HEK293T (cell line): ENCODE measurements at regions not wholly inside any gene's neighbourhood (a gene's known extent, or its start where the extent isn't known, plus 50 kb on each side); places are given as distances from the start of the nearest gene placed in this dataset.
A peak's percentile ranks its signal among the peaks of the same experiment; 100 is the strongest.
"Not testable (repeated sequence)": the region's sequence is repeated elsewhere in the genome, so short reads cannot be mapped to it uniquely, and the experiment has no call there.

Source experiments
- CTCF ChIA-PET: fragments of 350-600 bp; formaldehyde crosslinking; extraction: SDS; loops from one replicate; lab custom pipeline; 2021; ENCODE audit warnings: antibody characterized with exemption, inconsistent platforms; lab: Yijun Ruan, JAX
- POLR2A ChIA-PET: fragments of 350-600 bp; formaldehyde crosslinking; extraction: SDS; loops from one replicate; lab custom pipeline; 2020; ENCODE audit warnings: antibody characterized with exemption, inconsistent platforms; lab: Yijun Ruan, JAX
- DNase-seq: peaks from one replicate; pipeline ENCODE4 v3.0.0; 2012; ENCODE audit warnings: mixed read lengths; ENCODE audit errors: extremely low spot score
- ARNT ChIP-seq: fragments of 450-650 bp; IDR thresholded peaks from 2 replicates; pipeline ENCODE4 v1.6.1; 2017; ENCODE audit warnings: mild to moderate bottlenecking
- BHLHE40 ChIP-seq: fragments of 450-650 bp; IDR thresholded peaks from 2 replicates; pipeline ENCODE4 v1.6.1; 2016; ENCODE audit warnings: mild to moderate bottlenecking, moderate library complexity, borderline replicate concordance
- CTBP1 ChIP-seq: fragments of 450-650 bp; IDR thresholded peaks from 2 replicates; pipeline ENCODE4 v1.6.1; 2016; ENCODE audit warnings: borderline replicate concordance
- ELF4 ChIP-seq: fragments of 450-650 bp; IDR thresholded peaks from 2 replicates; pipeline ENCODE4 v1.6.1; 2017; ENCODE audit warnings: antibody characterized with exemption
- FOXA1 ChIP-seq: fragments of 450-650 bp; IDR thresholded peaks from 2 replicates; pipeline ENCODE4 v1.6.1; 2016; ENCODE audit warnings: mild to moderate bottlenecking
- FOXK2 ChIP-seq: fragments of 450-650 bp; IDR thresholded peaks from 2 replicates; pipeline ENCODE4 v1.6.1; 2016; ENCODE audit warnings: mild to moderate bottlenecking
- FOXM1 ChIP-seq: fragments of 450-650 bp; IDR thresholded peaks from 2 replicates; pipeline ENCODE4 v1.6.1; 2017; ENCODE audit warnings: mild to moderate bottlenecking, borderline replicate concordance
- HDGF ChIP-seq: fragments of 450-650 bp; IDR thresholded peaks from 2 replicates; pipeline ENCODE4 v1.6.1; 2017; ENCODE audit warnings: antibody characterized with exemption, borderline replicate concordance
- L3MBTL2 ChIP-seq: fragments of 450-650 bp; conservative IDR thresholded peaks from 2 replicates; pipeline ENCODE4 v1.6.1; 2016; ENCODE audit warnings: mild to moderate bottlenecking
- LEF1 ChIP-seq: fragments of 450-650 bp; IDR thresholded peaks from 2 replicates; pipeline ENCODE4 v1.6.1; 2017; ENCODE audit warnings: mild to moderate bottlenecking, borderline replicate concordance
- NFRKB ChIP-seq: fragments of 450-650 bp; IDR thresholded peaks from 2 replicates; pipeline ENCODE4 v1.6.1; 2016; ENCODE audit warnings: mild to moderate bottlenecking, moderate library complexity
- PKNOX1 ChIP-seq: fragments of 450-650 bp; IDR thresholded peaks from 2 replicates; pipeline ENCODE4 v1.6.1; 2016
- SP1 ChIP-seq: fragments of 450-650 bp; IDR thresholded peaks from 2 replicates; pipeline ENCODE4 v1.6.1; 2017
- SUZ12 ChIP-seq: fragments of 450-650 bp; IDR thresholded peaks from 2 replicates; pipeline ENCODE4 v1.6.1; 2016; ENCODE audit warnings: mild to moderate bottlenecking
- TARDBP ChIP-seq: fragments of 450-650 bp; IDR thresholded peaks from 2 replicates; pipeline ENCODE4 v1.6.1; 2016
- ZNF384 ChIP-seq: fragments of 450-650 bp; IDR thresholded peaks from 2 replicates; pipeline ENCODE4 v1.6.1; 2016

DNA sequence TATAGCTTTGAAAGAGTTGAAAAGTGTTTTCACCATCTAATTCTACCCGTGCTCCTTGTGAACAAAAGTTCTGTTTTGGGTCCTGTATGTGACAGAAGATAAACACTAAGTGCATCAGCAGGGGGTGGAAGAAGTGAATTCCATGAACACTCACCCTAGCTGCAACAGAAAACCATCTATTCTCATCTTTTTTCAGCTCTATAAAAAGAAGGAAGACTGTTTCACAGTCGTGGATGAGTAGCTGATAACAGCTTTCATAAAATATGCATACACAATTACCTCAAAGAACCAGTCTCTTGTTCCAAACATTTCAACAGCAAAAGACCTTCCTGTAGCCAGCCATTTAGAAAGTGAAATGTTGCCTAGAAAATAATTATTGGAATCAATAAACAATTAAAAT is 281.7 kb upstream of the RASGRP1 start:
- ChIA-PET CTCF (interaction anchor here (0.7 kb wide), 1 partner anchor 1076 kb away, joined by 3 read pairs; no protein-coding TSS in a partner anchor), POLR2A (no interaction called here)
- TF ChIP-seq ARNT (no peak), FOXM1 (no peak), ZNF384 (no peak), BHLHE40 (no peak), HDGF (no peak), SUZ12 (no peak), TARDBP (no peak), FOXA1 (no peak), SP1 (no peak), CTBP1 (no peak)
- DNase-seq, result no peak

- CTCF ChIA-PET, result no interaction called here
- no peak for DNase-seq
Observed at GRCh38 chr15:38847666-38848065, 283.1 kb upstream of the RASGRP1 start.

DNA sequence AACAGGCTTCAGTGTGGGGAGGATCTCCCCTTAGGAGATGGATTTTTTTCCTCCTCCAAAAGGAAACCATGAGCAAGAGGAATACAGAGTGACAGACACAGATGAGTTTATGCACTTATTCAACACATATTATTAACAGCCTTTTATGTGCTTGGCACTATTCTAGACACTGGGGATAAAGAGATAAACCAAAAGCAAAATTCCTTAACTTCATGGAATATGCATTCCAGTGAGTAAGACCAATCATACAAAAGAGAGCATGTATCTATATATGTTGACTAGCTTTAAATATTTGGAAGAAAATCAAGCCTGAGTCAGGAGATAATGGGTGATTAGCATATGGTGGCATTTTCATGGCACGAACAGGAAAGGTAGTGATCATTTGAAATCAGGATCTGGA is 284.4 kb upstream of the RASGRP1 start:
- no peak for TF ChIP-seq SUZ12
- TF ChIP-seq ZNF384, result no peak
- no peak for TF ChIP-seq FOXM1
- TF ChIP-seq L3MBTL2, result no peak
- TF ChIP-seq HDGF, result no peak
- no peak for TF ChIP-seq FOXA1
- TF ChIP-seq TARDBP, result no peak
- TF ChIP-seq PKNOX1, result no peak
- no peak for TF ChIP-seq ARNT
- no peak for TF ChIP-seq BHLHE40
- no peak for TF ChIP-seq LEF1
- no peak for TF ChIP-seq NFRKB
- TF ChIP-seq FOXK2, result no peak
- no peak for TF ChIP-seq CTBP1
- TF ChIP-seq SP1, result no peak
- TF ChIP-seq ELF4, result no peak
- no peak for DNase-seq
- ChIA-PET CTCF (no interaction called here), POLR2A (no interaction called here)

More at GRCh38 chr15:38847666-38848065, 283.1 kb upstream of the RASGRP1 start:
- TF ChIP-seq FOXK2 (no peak), PKNOX1 (no peak), LEF1 (no peak), ZNF384 (no peak), SP1 (no peak), ARNT (no peak), TARDBP (no peak), FOXM1 (no peak)
- POLR2A ChIA-PET, result no interaction called here

- CTCF ChIA-PET, DNase-seq, POLR2A ChIA-PET: not testable (repeated sequence)
Observed at GRCh38 chr15:38852188-38852587, 287.6 kb upstream of the RASGRP1 start.

- ChIA-PET CTCF (no interaction called here), POLR2A (no interaction called here)
- DNase-seq, result peak; percentile 13
- TF ChIP-seq L3MBTL2 (no peak), CTBP1 (no peak), HDGF (no peak), NFRKB (no peak), BHLHE40 (no peak)
Observed at GRCh38 chr15:38853608-38854007, 289.0 kb upstream of the RASGRP1 start.

DNA sequence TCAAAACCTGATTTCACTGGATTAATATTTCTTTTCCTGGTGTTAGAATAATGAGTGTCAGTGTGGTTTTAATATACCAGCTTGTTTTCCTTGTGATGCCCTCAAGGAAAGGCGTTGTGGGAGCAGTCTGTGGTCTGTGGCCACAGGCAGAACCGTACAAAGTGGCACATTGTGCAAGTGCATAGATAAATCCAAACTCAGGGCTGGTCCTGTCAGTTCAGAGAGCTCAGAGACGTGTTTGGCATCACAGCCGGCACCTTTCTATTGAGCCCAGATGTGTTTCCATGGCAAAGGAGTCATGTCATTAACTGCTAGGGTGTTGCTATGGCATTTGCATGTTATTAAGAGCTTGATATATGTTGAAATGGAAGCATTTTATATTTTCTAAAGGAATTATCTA is 289.9 kb upstream of the RASGRP1 start:
- TF ChIP-seq PKNOX1 (no peak), SUZ12 (no peak), FOXA1 (no peak), ZNF384 (no peak), ARNT (no peak), TARDBP (no peak), L3MBTL2 (no peak), ELF4 (no peak), NFRKB (no peak), HDGF (no peak), FOXK2 (no peak)
- no peak for DNase-seq
- CTCF ChIA-PET, result no interaction called here
- POLR2A ChIA-PET, result no interaction called here

DNA sequence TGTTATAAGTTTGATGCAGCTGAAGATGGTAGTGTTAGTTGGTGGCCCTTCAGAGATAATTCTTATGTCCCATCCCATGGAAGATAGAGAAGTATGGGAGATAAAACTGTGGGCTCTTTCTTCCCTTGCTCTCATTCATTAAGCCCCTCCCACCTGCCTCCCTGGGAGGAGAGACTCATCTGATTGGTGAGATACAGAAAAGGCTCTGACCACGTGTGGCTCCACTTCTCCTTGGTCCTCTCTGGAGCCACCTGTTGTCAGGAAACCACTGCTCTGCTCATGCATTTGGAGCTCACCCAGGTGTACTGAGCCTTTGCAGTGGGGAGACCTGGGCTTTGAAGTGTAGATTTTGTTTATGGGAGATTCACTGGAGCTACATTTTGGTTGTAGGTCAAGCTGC is 293.2 kb upstream of the RASGRP1 start:
- no peak for TF ChIP-seq ARNT
- TF ChIP-seq ZNF384, result no peak
- no peak for TF ChIP-seq L3MBTL2
- TF ChIP-seq NFRKB, result no peak
- no peak for TF ChIP-seq LEF1
- TF ChIP-seq FOXM1, result no peak
- TF ChIP-seq FOXA1, result no peak
- no peak for TF ChIP-seq TARDBP
- TF ChIP-seq ELF4, result no peak
- no peak for TF ChIP-seq BHLHE40
- TF ChIP-seq HDGF, result no peak
- TF ChIP-seq SUZ12, result no peak
- no peak for TF ChIP-seq PKNOX1
- TF ChIP-seq FOXK2, result no peak
- TF ChIP-seq SP1, result no peak
- no peak for TF ChIP-seq CTBP1
- CTCF ChIA-PET, result no interaction called here
- DNase-seq, result no peak
- POLR2A ChIA-PET, result interaction anchor here (0.6 kb wide), 1 partner anchor 238 kb away, joined by 3 read pairs; no protein-coding TSS in a partner anchor
